ENCODE measurements at regions not wholly inside any gene's neighbourhood (a gene's known extent, or its start where the extent isn't known, plus 50 kb on each side); places are given as distances from the start of the nearest gene placed in this dataset.
"Not testable (repeated sequence)": the region's sequence is repeated elsewhere in the genome, so short reads cannot be mapped to it uniquely, and the experiment has no call there.

- H3K4me1 ChIP-seq (ENCODE audit: control insufficient read depth, insufficient read depth, low read length) = no peaks in the 10 kb centered on the region
These were observed 259.0 kb downstream of the TRIM36 start for GRCh38 chr5:114910727-114911126.

GRCh38 chr5:114909424-114909823 lies 260.3 kb downstream of the TRIM36 start:
- 92% methylated on average over 2 of the region's 2 CpGs for WGBS (ENCODE audit: insufficient coverage, low lambda C conversion rate)
- no peaks in the 10 kb centered on the region for H3K9me3 ChIP-seq (ENCODE audit: control insufficient read depth, low read depth, low read length)
- H3K4me3 ChIP-seq (ENCODE audit: low read length) = no peak overlapping the region
- no peaks in the 10 kb centered on the region for H3K36me3 ChIP-seq (ENCODE audit: control insufficient read depth, insufficient read depth, low read length)
- no peaks in the 10 kb centered on the region for H3K4me1 ChIP-seq (ENCODE audit: control insufficient read depth, insufficient read depth, low read length)
- no peak for DNase-seq
- no peak overlapping the region for H3K27ac ChIP-seq (ENCODE audit: low read length)
- no peaks in the 10 kb centered on the region for H3K27me3 ChIP-seq (ENCODE audit: control insufficient read depth, insufficient read depth, low read length)

More at GRCh38 chr5:114910727-114911126, 259.0 kb downstream of the TRIM36 start:
- Histone ChIP-seq H3K36me3 (ENCODE audit: control insufficient read depth, insufficient read depth, low read length) (no peaks in the 10 kb centered on the region), H3K27ac (ENCODE audit: low read length) (no peak overlapping the region), H3K27me3 (ENCODE audit: control insufficient read depth, insufficient read depth, low read length) (no peaks in the 10 kb centered on the region), H3K4me3 (ENCODE audit: low read length) (no peak overlapping the region), H3K9me3 (ENCODE audit: control insufficient read depth, low read depth, low read length) (no peaks in the 10 kb centered on the region)
- no peak for DNase-seq

- H3K36me3 ChIP-seq (ENCODE audit: control insufficient read depth, insufficient read depth, low read length) = no peaks in the 10 kb centered on the region
- no CpG with 5 or more reads among the region's 2 CpGs for WGBS (ENCODE audit: insufficient coverage, low lambda C conversion rate)
- no peaks in the 10 kb centered on the region for H3K27me3 ChIP-seq (ENCODE audit: control insufficient read depth, insufficient read depth, low read length)
- H3K9me3 ChIP-seq (ENCODE audit: control insufficient read depth, low read depth, low read length) = no peaks in the 10 kb centered on the region
- no peak overlapping the region for H3K27ac ChIP-seq (ENCODE audit: low read length)
- H3K4me3 ChIP-seq (ENCODE audit: low read length) = no peak overlapping the region
- DNase-seq = no peak
- H3K4me1 ChIP-seq (ENCODE audit: control insufficient read depth, insufficient read depth, low read length) = no peaks in the 10 kb centered on the region
These were observed 265.9 kb downstream of the TRIM36 start for GRCh38 chr5:114903767-114904166.

GRCh38 chr5:114898602-114899001 lies 271.1 kb downstream of the TRIM36 start:
- Histone ChIP-seq H3K4me3 (ENCODE audit: low read length) (no peak overlapping the region), H3K4me1 (ENCODE audit: control insufficient read depth, insufficient read depth, low read length) (no peaks in the 10 kb centered on the region), H3K27me3 (ENCODE audit: control insufficient read depth, insufficient read depth, low read length) (no peaks in the 10 kb centered on the region), H3K36me3 (ENCODE audit: control insufficient read depth, insufficient read depth, low read length) (no peaks in the 10 kb centered on the region), H3K27ac (ENCODE audit: low read length) (no peak overlapping the region), H3K9me3 (ENCODE audit: control insufficient read depth, low read depth, low read length) (no peaks in the 10 kb centered on the region)
- WGBS (ENCODE audit: insufficient coverage, low lambda C conversion rate) = no CpG with 5 or more reads among the region's 2 CpGs
- DNase-seq = no peak

- DNase-seq = no peak
- WGBS (ENCODE audit: insufficient coverage, low lambda C conversion rate) = no CpG with 5 or more reads among the region's 2 CpGs
- Histone ChIP-seq H3K36me3 (ENCODE audit: control insufficient read depth, insufficient read depth, low read length) (no peaks in the 10 kb centered on the region), H3K27me3 (ENCODE audit: control insufficient read depth, insufficient read depth, low read length) (no peaks in the 10 kb centered on the region), H3K9me3 (ENCODE audit: control insufficient read depth, low read depth, low read length) (no peaks in the 10 kb centered on the region), H3K4me3 (ENCODE audit: low read length) (no peak overlapping the region), H3K4me1 (ENCODE audit: control insufficient read depth, insufficient read depth, low read length) (no peaks in the 10 kb centered on the region), H3K27ac (ENCODE audit: low read length) (no peak overlapping the region)
These were observed 286.0 kb downstream of the TRIM36 start for GRCh38 chr5:114883675-114884074.

GRCh38 chr5:114859438-114859735 lies 310.3 kb downstream of the TRIM36 start:
- no peaks in the 10 kb centered on the region for H3K9me3 ChIP-seq (ENCODE audit: control insufficient read depth, low read depth, low read length)
- no peak overlapping the region for H3K4me3 ChIP-seq (ENCODE audit: low read length)
- H3K36me3 ChIP-seq (ENCODE audit: control insufficient read depth, insufficient read depth, low read length) = no peaks in the 10 kb centered on the region
- no peaks in the 10 kb centered on the region for H3K4me1 ChIP-seq (ENCODE audit: control insufficient read depth, insufficient read depth, low read length)
- no peak for DNase-seq
- H3K27ac ChIP-seq (ENCODE audit: low read length) = no peak overlapping the region
- H3K27me3 ChIP-seq (ENCODE audit: control insufficient read depth, insufficient read depth, low read length) = no peaks in the 10 kb centered on the region

- Histone ChIP-seq H3K27ac (ENCODE audit: low read length) (no peak overlapping the region), H3K36me3 (ENCODE audit: control insufficient read depth, insufficient read depth, low read length) (no peaks in the 10 kb centered on the region), H3K27me3 (ENCODE audit: control insufficient read depth, insufficient read depth, low read length) (no peaks in the 10 kb centered on the region), H3K4me3 (ENCODE audit: low read length) (no peak overlapping the region), H3K4me1 (ENCODE audit: control insufficient read depth, insufficient read depth, low read length) (no peaks in the 10 kb centered on the region), H3K9me3 (ENCODE audit: control insufficient read depth, low read depth, low read length) (no peaks in the 10 kb centered on the region)
- DNase-seq = no peak
- WGBS (ENCODE audit: insufficient coverage, low lambda C conversion rate) = 88% methylated on average over 3 of the region's 7 CpGs
These were observed 310.9 kb downstream of the TRIM36 start for GRCh38 chr5:114858665-114859437.

- WGBS (ENCODE audit: insufficient coverage, low lambda C conversion rate) = 87% methylated on average over 10 of the region's 22 CpGs
- no peaks in the 10 kb centered on the region for H3K9me3 ChIP-seq (ENCODE audit: control insufficient read depth, low read depth, low read length)
- no peaks in the 10 kb centered on the region for H3K4me1 ChIP-seq (ENCODE audit: control insufficient read depth, insufficient read depth, low read length)
- no peaks in the 10 kb centered on the region for H3K36me3 ChIP-seq (ENCODE audit: control insufficient read depth, insufficient read depth, low read length)
- H3K4me3 ChIP-seq (ENCODE audit: low read length) = no peak overlapping the region
- H3K27ac ChIP-seq (ENCODE audit: low read length) = no peak overlapping the region
- H3K27me3 ChIP-seq (ENCODE audit: control insufficient read depth, insufficient read depth, low read length) = no peaks in the 10 kb centered on the region
- DNase-seq = no peak
These were observed 311.7 kb downstream of the TRIM36 start for GRCh38 chr5:114857941-114858551.

- no CpG with 5 or more reads among the region's 9 CpGs for WGBS (ENCODE audit: insufficient coverage, low lambda C conversion rate)
- not testable (repeated sequence) for H3K9me3 ChIP-seq (ENCODE audit: control insufficient read depth, low read depth, low read length); H3K4me1 ChIP-seq (ENCODE audit: control insufficient read depth, insufficient read depth, low read length); H3K36me3 ChIP-seq (ENCODE audit: control insufficient read depth, insufficient read depth, low read length); H3K27me3 ChIP-seq (ENCODE audit: control insufficient read depth, insufficient read depth, low read length); H3K27ac ChIP-seq (ENCODE audit: low read length); DNase-seq; H3K4me3 ChIP-seq (ENCODE audit: low read length)
These were observed 325.0 kb downstream of the TRIM36 start for GRCh38 chr5:114844711-114845110.

- Histone ChIP-seq H3K36me3 (ENCODE audit: control insufficient read depth, insufficient read depth, low read length) (no peaks in the 10 kb centered on the region), H3K27ac (ENCODE audit: low read length) (no peak overlapping the region), H3K4me3 (ENCODE audit: low read length) (no peak overlapping the region), H3K9me3 (ENCODE audit: control insufficient read depth, low read depth, low read length) (no peaks in the 10 kb centered on the region), H3K4me1 (ENCODE audit: control insufficient read depth, insufficient read depth, low read length) (no peaks in the 10 kb centered on the region), H3K27me3 (ENCODE audit: control insufficient read depth, insufficient read depth, low read length) (no peaks in the 10 kb centered on the region)
- WGBS (ENCODE audit: insufficient coverage, low lambda C conversion rate) = no CpG with 5 or more reads among the region's 5 CpGs
- no peak for DNase-seq
These were observed 330.3 kb downstream of the TRIM36 start for GRCh38 chr5:114839360-114839759.

GRCh38 chr5:114838937-114839336 lies 330.8 kb downstream of the TRIM36 start:
- no CpG with 5 or more reads among the region's 2 CpGs for WGBS (ENCODE audit: insufficient coverage, low lambda C conversion rate)
- no peak overlapping the region for H3K27ac ChIP-seq (ENCODE audit: low read length)
- no peaks in the 10 kb centered on the region for H3K4me1 ChIP-seq (ENCODE audit: control insufficient read depth, insufficient read depth, low read length)
- H3K4me3 ChIP-seq (ENCODE audit: low read length) = no peak overlapping the region
- no peak for DNase-seq
- no peaks in the 10 kb centered on the region for H3K36me3 ChIP-seq (ENCODE audit: control insufficient read depth, insufficient read depth, low read length)
- no peaks in the 10 kb centered on the region for H3K9me3 ChIP-seq (ENCODE audit: control insufficient read depth, low read depth, low read length)
- H3K27me3 ChIP-seq (ENCODE audit: control insufficient read depth, insufficient read depth, low read length) = no peaks in the 10 kb centered on the region

All from large intestine (tissue), 3 donors.